ENCODE measurements at regions not wholly inside any gene's neighbourhood (a gene's known extent, or its start where the extent isn't known, plus 50 kb on each side); places are given as distances from the start of the nearest gene placed in this dataset.
"Not testable (repeated sequence)": the region's sequence is repeated elsewhere in the genome, so short reads cannot be mapped to it uniquely, and the experiment has no call there.

- not testable (repeated sequence) for H3K4me1 ChIP-seq; H3K9me3 Mint-ChIP-seq; H3K27ac Mint-ChIP-seq; H4K20me1 ChIP-seq (ENCODE audit: low read depth); H3K4me3 Mint-ChIP-seq; H3K4me3 ChIP-seq; H3K4me2 ChIP-seq; H3K27me3 Mint-ChIP-seq (ENCODE audit: insufficient read depth, low read depth); H3K79me2 ChIP-seq (ENCODE audit: low read depth); H3K27ac ChIP-seq; H3K36me3 Mint-ChIP-seq; H3K36me3 ChIP-seq; H3F3A ChIP-seq (ENCODE audit: low read depth); H3K9ac ChIP-seq; H3K9me3 ChIP-seq (ENCODE audit: low read depth); H3K4me1 Mint-ChIP-seq
- Histone ChIP-seq H2AFZ (replicated peaks) (peak overlapping the region; percentile 34), H3K27me3 (peaks cover 17% of the 10 kb centered on the region)
- TF ChIP-seq, protein P1, sequence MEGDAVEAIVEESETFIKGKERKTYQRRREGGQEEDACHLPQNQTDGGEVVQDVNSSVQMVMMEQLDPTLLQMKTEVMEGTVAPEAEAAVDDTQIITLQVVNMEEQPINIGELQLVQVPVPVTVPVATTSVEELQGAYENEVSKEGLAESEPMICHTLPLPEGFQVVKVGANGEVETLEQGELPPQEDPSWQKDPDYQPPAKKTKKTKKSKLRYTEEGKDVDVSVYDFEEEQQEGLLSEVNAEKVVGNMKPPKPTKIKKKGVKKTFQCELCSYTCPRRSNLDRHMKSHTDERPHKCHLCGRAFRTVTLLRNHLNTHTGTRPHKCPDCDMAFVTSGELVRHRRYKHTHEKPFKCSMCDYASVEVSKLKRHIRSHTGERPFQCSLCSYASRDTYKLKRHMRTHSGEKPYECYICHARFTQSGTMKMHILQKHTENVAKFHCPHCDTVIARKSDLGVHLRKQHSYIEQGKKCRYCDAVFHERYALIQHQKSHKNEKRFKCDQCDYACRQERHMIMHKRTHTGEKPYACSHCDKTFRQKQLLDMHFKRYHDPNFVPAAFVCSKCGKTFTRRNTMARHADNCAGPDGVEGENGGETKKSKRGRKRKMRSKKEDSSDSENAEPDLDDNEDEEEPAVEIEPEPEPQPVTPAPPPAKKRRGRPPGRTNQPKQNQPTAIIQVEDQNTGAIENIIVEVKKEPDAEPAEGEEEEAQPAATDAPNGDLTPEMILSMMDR (IDR thresholded peaks at IDR 0.05) = peak; percentile 57
- peak; percentile 18 for DNase-seq (ENCODE audit: low spot score)
These were observed 127.2 kb downstream of the ATP6V0E2 start for GRCh38 chr7:150000780-150001599.

DNA sequence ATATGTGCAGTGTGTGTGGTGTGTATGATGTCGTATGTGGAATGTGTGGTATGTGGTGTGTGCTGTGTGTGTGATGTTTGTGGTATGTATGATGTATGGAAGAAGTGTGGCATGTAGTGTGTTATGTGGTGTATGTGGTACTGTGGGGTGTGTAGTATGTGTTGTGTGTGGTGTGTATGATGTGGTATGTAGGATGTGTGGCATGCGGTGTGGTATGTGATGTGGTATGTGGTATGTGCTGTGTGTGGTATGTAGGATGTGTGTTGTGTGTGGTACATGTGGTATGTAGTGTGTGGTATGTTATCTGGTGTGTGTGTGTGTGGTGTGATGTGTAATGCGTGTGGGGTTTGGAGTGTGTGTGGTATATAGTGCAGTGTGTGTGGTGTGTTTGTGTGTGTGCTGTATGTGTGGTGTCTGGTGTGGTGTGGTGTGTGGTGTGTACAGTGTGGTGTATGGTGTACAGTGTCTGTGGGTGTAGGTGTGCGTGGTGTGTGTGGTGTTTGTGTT, 129.6 kb downstream of the ATP6V0E2 start:
- no peak overlapping the region for H3K4me2 ChIP-seq
- no peaks in the 10 kb centered on the region for H3F3A ChIP-seq (ENCODE audit: low read depth)
- H3K27me3 Mint-ChIP-seq (ENCODE audit: insufficient read depth, low read depth) = no peaks in the 10 kb centered on the region
- peaks cover 25% of the 10 kb centered on the region for H3K27me3 ChIP-seq
- H3K9ac ChIP-seq = no peak overlapping the region
- no peaks in the 10 kb centered on the region for H3K4me1 Mint-ChIP-seq
- H3K36me3 ChIP-seq = no peaks in the 10 kb centered on the region
- no peak overlapping the region for H3K27ac ChIP-seq
- no peak overlapping the region for H2AFZ ChIP-seq (replicated peaks)
- no peaks in the 10 kb centered on the region for H3K36me3 Mint-ChIP-seq
- no peaks in the 10 kb centered on the region for H3K4me1 ChIP-seq
- no peak overlapping the region for H3K4me3 ChIP-seq
- H3K27ac Mint-ChIP-seq = no peak overlapping the region
- no peaks in the 10 kb centered on the region for H3K9me3 Mint-ChIP-seq
- no peak for DNase-seq (ENCODE audit: low spot score)
- no peaks in the 10 kb centered on the region for H3K79me2 ChIP-seq (ENCODE audit: low read depth)
- no peaks in the 10 kb centered on the region for H4K20me1 ChIP-seq (ENCODE audit: low read depth)
- H3K4me3 Mint-ChIP-seq = no peak overlapping the region
- H3K9me3 ChIP-seq (ENCODE audit: low read depth) = no peaks in the 10 kb centered on the region
- TF ChIP-seq, protein P1 (IDR thresholded peaks at IDR 0.05) = no peak

GRCh38 chr7:150003973-150004372, 130.2 kb downstream of the ATP6V0E2 start:
- H3K9ac ChIP-seq; H3K4me3 ChIP-seq; H3F3A ChIP-seq (ENCODE audit: low read depth); H3K4me2 ChIP-seq; H2AFZ ChIP-seq (replicated peaks); H3K36me3 Mint-ChIP-seq; H3K9me3 Mint-ChIP-seq; H3K27ac Mint-ChIP-seq; H3K27me3 Mint-ChIP-seq (ENCODE audit: insufficient read depth, low read depth); H3K36me3 ChIP-seq; H3K4me1 ChIP-seq; H3K9me3 ChIP-seq (ENCODE audit: low read depth); H4K20me1 ChIP-seq (ENCODE audit: low read depth); H3K4me1 Mint-ChIP-seq; H3K4me3 Mint-ChIP-seq; H3K27ac ChIP-seq; DNase-seq (ENCODE audit: low spot score); H3K79me2 ChIP-seq (ENCODE audit: low read depth): not testable (repeated sequence)
- H3K27me3 ChIP-seq = peaks cover 25% of the 10 kb centered on the region

DNA sequence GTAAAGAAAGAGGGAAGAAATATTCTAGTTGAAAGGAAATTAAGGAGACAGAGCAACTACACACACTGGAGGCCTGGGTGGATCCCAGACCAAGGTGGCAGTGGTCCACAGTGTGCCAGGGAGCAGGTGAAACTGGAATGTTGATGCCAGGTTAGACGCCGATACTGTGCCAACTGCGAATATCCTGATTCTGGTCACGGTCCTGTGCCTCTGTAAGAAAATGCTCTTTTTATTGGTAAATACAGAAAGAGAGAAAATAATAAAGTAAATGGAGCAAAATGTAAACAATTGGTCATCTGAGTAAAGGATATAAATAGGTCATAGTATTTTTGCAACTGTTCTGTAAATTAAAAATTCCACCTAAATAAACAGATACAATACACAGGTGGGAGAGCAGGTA, 131.1 kb downstream of the ATP6V0E2 start:
- not testable (repeated sequence) for H3K4me3 ChIP-seq; H3K9me3 ChIP-seq (ENCODE audit: low read depth); H3K9ac ChIP-seq; H3K4me3 Mint-ChIP-seq; H3K27ac Mint-ChIP-seq; H3K9me3 Mint-ChIP-seq; H3F3A ChIP-seq (ENCODE audit: low read depth); H4K20me1 ChIP-seq (ENCODE audit: low read depth); H3K4me1 ChIP-seq; H3K27me3 Mint-ChIP-seq (ENCODE audit: insufficient read depth, low read depth); H3K79me2 ChIP-seq (ENCODE audit: low read depth); H2AFZ ChIP-seq (replicated peaks); H3K36me3 ChIP-seq; DNase-seq (ENCODE audit: low spot score); H3K4me1 Mint-ChIP-seq; H3K36me3 Mint-ChIP-seq; H3K27ac ChIP-seq; H3K4me2 ChIP-seq
- H3K27me3 ChIP-seq = peaks cover 25% of the 10 kb centered on the region

- H3K27ac Mint-ChIP-seq; H4K20me1 ChIP-seq (ENCODE audit: low read depth); H3K4me1 Mint-ChIP-seq; H3K4me3 Mint-ChIP-seq; DNase-seq (ENCODE audit: low spot score); H3K9ac ChIP-seq; H3K27ac ChIP-seq; H3K27me3 Mint-ChIP-seq (ENCODE audit: insufficient read depth, low read depth); H3K36me3 Mint-ChIP-seq; H2AFZ ChIP-seq (replicated peaks); H3K79me2 ChIP-seq (ENCODE audit: low read depth); H3K36me3 ChIP-seq; H3K4me3 ChIP-seq; H3K9me3 ChIP-seq (ENCODE audit: low read depth); H3K4me1 ChIP-seq; H3F3A ChIP-seq (ENCODE audit: low read depth); H3K4me2 ChIP-seq; H3K9me3 Mint-ChIP-seq: not testable (repeated sequence)
- peaks cover 19% of the 10 kb centered on the region for H3K27me3 ChIP-seq
These were observed 136.0 kb downstream of the ATP6V0E2 start for GRCh38 chr7:150009620-150010303.

GRCh38 chr7:150016651-150017189, 143.0 kb downstream of the ATP6V0E2 start:
- H3K4me1 Mint-ChIP-seq; H3K27me3 Mint-ChIP-seq (ENCODE audit: insufficient read depth, low read depth); H3K9me3 Mint-ChIP-seq: not testable (repeated sequence)

More at GRCh38 chr7:150016651-150017189, 143.0 kb downstream of the ATP6V0E2 start:
- not testable (repeated sequence) for DNase-seq (ENCODE audit: low spot score); H3K36me3 ChIP-seq; H3K27ac Mint-ChIP-seq; H3K4me3 ChIP-seq; H3K36me3 Mint-ChIP-seq; H3F3A ChIP-seq (ENCODE audit: low read depth); H3K4me3 Mint-ChIP-seq; H3K9me3 ChIP-seq (ENCODE audit: low read depth); H2AFZ ChIP-seq (replicated peaks); H3K9ac ChIP-seq; H4K20me1 ChIP-seq (ENCODE audit: low read depth); H3K79me2 ChIP-seq (ENCODE audit: low read depth); H3K4me2 ChIP-seq; H3K27me3 ChIP-seq; H3K27ac ChIP-seq; H3K4me1 ChIP-seq
